ACC112 (cell line): ENCODE measurements at regions not wholly inside any gene's neighbourhood (a gene's known extent, or its start where the extent isn't known, plus 50 kb on each side); places are given as distances from the start of the nearest gene placed in this dataset.
"Not testable (repeated sequence)": the region's sequence is repeated elsewhere in the genome, so short reads cannot be mapped to it uniquely, and the experiment has no call there.

ENCODE experiments used
- H2AFZ ChIP-seq: fragments of 200-600 bp; sonication (generic); one replicate; pipeline ENCODE4 v1.6.0; 2017; ENCODE audit warnings: antibody characterized with exemption, low read length; ENCODE audit not compliant: unreplicated experiment
- H3K27ac ChIP-seq: fragments of 200-600 bp; sonication (generic); 2 replicates; pipeline ENCODE4 v1.5.1; 2014; ENCODE audit warnings: low read depth, mild to moderate bottlenecking, antibody characterized with exemption, low read length, moderate library complexity
- H3K27me3 ChIP-seq: fragments of 200-600 bp; sonication (generic); 2 replicates; pipeline ENCODE4 v1.6.1; 2014; ENCODE audit warnings: mild to moderate bottlenecking, antibody characterized with exemption, low read length, moderate library complexity, mixed read lengths; ENCODE audit not compliant: insufficient read depth
- H3K36me3 ChIP-seq: fragments of 200-600 bp; sonication (generic); 2 replicates; pipeline ENCODE4 v1.6.1; 2016; ENCODE audit warnings: mild to moderate bottlenecking, antibody characterized with exemption, low read length, moderate library complexity, mixed read lengths; ENCODE audit not compliant: insufficient read depth
- H3K4me1 ChIP-seq: fragments of 200-600 bp; sonication (generic); one replicate; pipeline ENCODE4 v1.6.1; 2016; ENCODE audit warnings: low read length, mixed read lengths; ENCODE audit not compliant: insufficient read depth, unreplicated experiment, control insufficient read depth
- H3K4me3 ChIP-seq: fragments of 200-600 bp; sonication (generic); 2 replicates; pipeline ENCODE4 v1.5.1; 2014; ENCODE audit warnings: mild to moderate bottlenecking, low read depth, low read length
- H3K79me2 ChIP-seq: fragments of 200-600 bp; sonication (generic); one replicate; pipeline ENCODE4 v1.6.0; 2016; ENCODE audit warnings: low read length; ENCODE audit not compliant: control insufficient read depth, unreplicated experiment, insufficient read depth

DNA sequence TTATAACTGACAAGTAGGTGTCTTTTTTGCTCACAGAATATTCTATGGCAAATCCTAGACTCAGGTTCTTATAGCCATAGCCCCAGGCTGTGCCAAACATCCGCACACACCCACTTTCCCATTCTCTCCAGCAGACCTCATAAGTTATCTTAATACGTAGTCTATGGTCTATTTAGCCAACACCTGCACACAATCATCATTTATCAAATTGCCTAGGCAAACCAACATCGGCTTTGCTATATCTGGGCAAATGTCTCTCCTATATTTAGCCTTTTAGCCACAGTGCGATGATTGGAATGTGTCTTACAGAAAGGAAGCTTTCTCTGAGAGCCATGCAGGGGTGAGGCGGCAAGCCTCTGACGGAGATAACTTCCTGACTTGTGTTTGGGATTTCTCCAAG lies 128.0 kb downstream of the POTEC start:
- not testable (repeated sequence) for H3K79me2 ChIP-seq, H3K36me3 ChIP-seq, H3K27ac ChIP-seq, H3K4me3 ChIP-seq, H3K27me3 ChIP-seq, H3K4me1 ChIP-seq, H2AFZ ChIP-seq

DNA sequence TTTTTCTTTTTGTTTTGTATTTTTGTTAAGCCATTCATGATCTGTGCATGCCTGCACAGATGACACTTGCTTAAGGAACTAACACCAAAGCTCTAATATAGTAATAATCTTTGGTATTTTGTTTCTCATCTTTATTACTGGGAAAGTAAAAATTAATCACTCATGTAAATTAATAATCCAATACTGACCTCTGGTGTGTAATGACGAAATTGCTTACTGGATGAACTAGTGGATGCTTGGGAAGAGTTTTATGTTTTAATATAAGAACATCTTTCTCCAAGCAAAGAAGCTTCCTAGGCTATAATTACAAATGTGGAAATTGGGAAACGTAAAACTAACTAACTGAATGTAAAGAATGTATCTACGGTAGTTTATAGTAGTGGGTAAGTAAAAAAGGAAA lies 147.9 kb downstream of the POTEC start:
- not testable (repeated sequence) for H3K36me3 ChIP-seq, H3K27me3 ChIP-seq, H2AFZ ChIP-seq, H3K4me1 ChIP-seq, H3K79me2 ChIP-seq, H3K4me3 ChIP-seq, H3K27ac ChIP-seq

DNA sequence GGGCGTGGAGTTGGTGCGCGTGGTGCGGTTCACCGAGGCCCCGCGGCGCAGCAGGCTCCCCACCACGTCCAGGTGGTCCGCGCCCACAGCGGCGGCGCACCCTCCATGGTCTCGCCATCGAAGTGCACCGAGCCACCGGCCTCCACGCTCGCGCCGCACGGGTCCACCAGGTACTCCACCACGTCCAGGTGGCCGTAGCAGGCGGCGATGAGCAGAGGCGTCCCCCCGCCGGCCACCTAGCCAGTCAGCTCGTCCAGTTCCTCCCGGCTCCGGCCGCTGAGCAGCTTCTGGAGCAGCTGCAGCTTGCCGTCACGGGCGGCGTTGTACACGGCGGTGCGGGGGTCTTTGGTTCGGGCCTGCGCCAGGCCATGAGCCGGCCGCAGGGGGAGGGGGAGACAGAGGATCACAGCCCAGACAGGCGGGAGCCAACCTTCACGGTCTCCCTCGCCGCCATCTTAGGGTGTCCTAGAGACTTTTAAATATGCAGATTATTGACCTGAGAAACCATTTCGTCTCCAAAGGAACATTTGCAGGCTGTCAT lies 149.8 kb downstream of the POTEC start:
- not testable (repeated sequence) for H3K4me3 ChIP-seq, H3K79me2 ChIP-seq, H3K27ac ChIP-seq, H2AFZ ChIP-seq, H3K36me3 ChIP-seq, H3K27me3 ChIP-seq, H3K4me1 ChIP-seq

DNA sequence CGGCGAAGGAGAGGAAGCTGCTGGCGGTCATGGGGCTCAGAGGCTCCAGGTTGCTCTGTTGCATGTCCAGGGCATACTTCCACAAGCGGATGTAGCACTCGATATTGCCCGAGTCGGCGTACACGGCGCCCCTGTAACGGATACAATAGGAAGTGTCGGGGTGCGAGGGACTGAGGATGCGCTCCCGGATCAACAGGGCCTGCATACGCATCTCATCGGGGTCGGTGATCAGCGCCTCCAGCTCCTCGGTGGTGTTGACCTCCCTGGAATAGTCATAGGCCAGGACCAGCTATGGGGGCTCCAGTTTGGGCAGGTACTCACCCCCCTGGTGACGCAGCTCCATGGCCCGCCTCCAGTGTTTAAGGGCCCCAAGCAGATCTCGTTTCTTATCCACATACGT lies 150.8 kb downstream of the POTEC start:
- not testable (repeated sequence) for H3K79me2 ChIP-seq, H3K27ac ChIP-seq, H3K4me1 ChIP-seq, H2AFZ ChIP-seq, H3K4me3 ChIP-seq, H3K27me3 ChIP-seq, H3K36me3 ChIP-seq

DNA sequence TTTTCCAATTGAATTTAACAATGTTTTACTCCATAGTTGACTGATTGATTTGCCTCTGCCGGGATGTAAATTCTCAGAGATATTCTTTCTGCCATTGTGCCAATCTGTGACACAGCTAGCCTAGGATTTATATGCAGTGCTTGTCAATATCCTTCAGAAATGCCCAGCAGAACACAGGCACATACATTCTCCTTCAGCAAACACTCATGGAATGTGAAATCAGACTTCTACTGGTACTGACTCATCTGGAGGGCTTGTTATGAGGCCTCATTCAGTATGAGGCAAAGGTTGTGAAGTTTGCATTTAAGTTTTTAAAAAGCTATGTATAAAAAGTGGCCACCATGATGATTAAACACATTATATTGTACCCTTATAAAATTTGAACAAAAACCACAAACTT lies 158.4 kb downstream of the POTEC start:
- H3K27me3 ChIP-seq = not testable (repeated sequence)

DNA sequence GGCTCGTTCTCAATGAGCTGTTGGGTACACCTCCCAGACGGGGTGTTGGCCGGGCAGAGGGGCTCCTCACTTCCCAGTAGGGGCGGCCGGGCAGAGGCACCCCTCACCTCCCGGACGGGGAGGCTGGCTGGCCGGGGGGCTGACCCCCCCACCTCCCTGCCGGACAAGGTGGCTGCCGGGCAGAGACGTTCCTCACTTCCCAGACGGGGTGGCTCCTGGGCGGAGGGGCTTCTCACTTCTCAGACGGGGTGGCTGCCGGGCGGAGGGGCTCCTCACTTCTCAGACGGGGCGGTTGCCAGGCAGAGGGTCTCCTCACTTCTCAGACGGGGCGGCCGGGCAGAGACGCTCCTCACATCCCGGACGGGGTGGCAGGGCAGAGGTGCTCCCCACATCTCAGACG lies 160.7 kb downstream of the POTEC start:
- H2AFZ ChIP-seq, H3K79me2 ChIP-seq: not testable (repeated sequence)

More for the DNA sequence above, 158.4 kb downstream of the POTEC start:
- H3K27ac ChIP-seq, H3K79me2 ChIP-seq, H3K4me3 ChIP-seq, H3K4me1 ChIP-seq, H2AFZ ChIP-seq, H3K36me3 ChIP-seq: not testable (repeated sequence)

DNA sequence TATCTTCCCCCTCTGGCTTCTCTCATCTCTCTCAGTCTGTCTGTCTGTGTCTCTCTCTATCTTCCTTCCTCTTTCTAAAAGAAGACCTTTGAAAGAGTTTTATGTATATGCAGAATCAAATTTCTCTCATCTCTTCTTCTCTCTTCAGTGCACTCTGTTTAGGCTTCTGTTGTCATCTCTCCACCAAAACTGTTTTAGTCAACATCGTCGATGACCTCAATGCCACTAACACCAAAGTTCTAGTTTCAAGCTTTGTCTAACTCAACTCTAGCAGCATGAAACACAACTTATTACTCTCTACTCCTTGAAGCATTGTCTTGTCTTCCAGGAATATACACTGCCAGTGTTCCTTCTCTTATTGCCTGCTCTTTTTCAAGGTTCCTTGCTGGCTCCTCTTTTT lies 163.9 kb downstream of the POTEC start:
- H3K4me1 ChIP-seq, H3K4me3 ChIP-seq, H3K36me3 ChIP-seq, H2AFZ ChIP-seq, H3K27me3 ChIP-seq, H3K27ac ChIP-seq, H3K79me2 ChIP-seq: not testable (repeated sequence)

More for the DNA sequence above, 160.7 kb downstream of the POTEC start:
- H3K27ac ChIP-seq, H3K27me3 ChIP-seq, H3K36me3 ChIP-seq, H3K4me3 ChIP-seq, H3K4me1 ChIP-seq: not testable (repeated sequence)

DNA sequence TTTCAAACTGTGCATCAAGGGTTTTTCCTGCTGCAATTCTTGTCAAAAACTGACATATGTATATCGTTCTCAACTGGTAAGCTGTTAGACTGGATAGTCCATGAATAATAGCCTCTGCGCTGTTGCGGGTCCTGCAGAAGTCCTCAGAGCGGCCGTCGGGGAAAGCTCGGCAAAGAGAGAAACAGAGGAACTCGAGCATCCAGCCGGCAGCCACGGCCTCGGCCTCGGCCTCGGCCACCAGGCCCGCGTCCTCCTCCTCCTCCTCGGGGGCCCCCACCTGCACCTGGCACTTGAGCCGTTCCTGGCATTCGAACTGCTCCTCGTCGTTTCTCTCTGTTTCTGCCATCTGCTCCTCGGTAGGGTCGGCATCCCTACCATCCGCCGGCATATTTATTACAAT lies 165.0 kb downstream of the POTEC start:
- not testable (repeated sequence) for H3K27ac ChIP-seq, H3K4me1 ChIP-seq, H3K27me3 ChIP-seq, H2AFZ ChIP-seq, H3K4me3 ChIP-seq, H3K36me3 ChIP-seq, H3K79me2 ChIP-seq

DNA sequence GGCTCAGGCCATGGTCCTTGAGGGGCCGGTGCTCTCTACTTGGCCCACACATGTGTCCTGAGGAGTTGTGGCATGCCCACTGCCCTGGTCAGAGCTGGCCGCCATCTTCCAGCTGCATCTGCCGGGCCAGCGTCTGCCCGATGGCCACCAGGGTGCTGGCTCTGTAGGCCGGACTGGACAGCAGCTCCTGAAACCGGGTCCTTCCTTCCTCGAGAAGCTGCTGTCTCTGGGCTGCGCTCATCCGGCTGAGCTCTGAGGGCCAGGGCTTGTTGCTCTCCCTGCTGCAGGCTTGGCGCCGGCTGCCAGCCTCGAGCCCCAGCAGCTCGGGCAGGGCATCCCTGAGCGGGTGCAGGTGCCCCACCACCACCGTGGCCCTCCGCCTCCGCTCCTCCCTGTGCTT lies 182.1 kb downstream of the POTEC start:
- H3K36me3 ChIP-seq, H3K79me2 ChIP-seq: not testable (repeated sequence)

DNA sequence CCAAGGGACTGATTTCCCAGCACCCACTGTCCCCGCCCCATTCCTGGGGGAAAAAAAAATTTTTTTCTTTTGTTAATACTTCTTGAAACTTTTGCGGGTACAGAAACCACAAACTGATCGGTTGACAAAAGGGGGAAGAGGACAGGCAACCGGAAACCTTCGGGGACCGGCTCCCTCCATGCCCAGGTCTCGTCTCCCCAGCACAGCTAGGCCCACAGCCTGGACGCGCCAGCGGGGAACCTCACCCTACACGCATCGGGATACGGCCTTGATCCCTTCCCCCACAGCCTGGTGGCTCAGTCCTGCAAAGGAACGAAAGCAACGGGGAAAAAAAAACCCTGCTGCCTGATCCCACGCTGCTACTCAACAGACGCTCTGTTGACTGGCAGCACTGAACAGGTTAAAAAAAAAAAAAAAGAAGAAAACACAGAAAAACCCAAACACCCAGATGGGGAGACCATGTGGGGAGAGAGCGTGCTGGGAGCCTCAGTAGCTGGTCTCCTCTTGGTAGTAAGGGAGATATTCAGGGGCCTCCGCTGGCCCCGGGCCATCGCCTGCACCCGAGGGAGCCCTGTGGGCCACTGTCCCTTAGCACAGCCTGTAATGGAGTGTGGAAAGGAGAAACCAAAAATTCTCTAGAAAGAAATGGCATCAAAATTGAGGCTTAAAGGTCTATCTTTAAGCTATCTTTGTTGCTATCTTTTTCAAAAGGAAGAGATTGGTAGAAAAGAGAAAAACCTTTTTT lies 185.7 kb downstream of the POTEC start:
- H3K79me2 ChIP-seq, H3K36me3 ChIP-seq, H3K27me3 ChIP-seq, H3K4me3 ChIP-seq, H3K4me1 ChIP-seq, H2AFZ ChIP-seq, H3K27ac ChIP-seq: not testable (repeated sequence)

More for the DNA sequence above, 182.1 kb downstream of the POTEC start:
- H2AFZ ChIP-seq, H3K27me3 ChIP-seq, H3K27ac ChIP-seq, H3K4me1 ChIP-seq, H3K4me3 ChIP-seq: not testable (repeated sequence)

DNA sequence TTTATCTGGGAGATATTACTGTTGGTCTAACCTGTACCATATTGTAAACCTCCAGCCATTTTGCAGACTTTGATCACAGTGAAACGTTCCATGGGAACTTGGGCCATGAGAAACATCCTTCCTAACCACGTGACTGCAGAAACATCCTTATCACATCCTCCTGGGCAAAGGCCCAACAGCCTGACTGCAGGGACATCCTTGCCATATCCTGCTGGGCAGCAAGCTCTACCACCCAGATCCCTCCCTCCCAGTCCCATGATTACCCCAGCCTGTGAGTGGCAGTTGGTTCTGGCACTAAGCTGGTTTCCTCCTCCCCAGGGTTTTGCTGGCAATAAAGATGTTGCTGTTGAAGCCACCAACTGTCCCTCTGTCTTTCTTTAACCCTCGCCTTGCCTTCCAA lies 201.2 kb downstream of the POTEC start:
- not testable (repeated sequence) for H3K4me1 ChIP-seq, H3K79me2 ChIP-seq, H3K27ac ChIP-seq, H3K4me3 ChIP-seq, H2AFZ ChIP-seq, H3K27me3 ChIP-seq, H3K36me3 ChIP-seq
